ENCODE measurements at regions not wholly inside any gene's neighbourhood (a gene's known extent, or its start where the extent isn't known, plus 50 kb on each side); places are given as distances from the start of the nearest gene placed in this dataset.

DNA sequence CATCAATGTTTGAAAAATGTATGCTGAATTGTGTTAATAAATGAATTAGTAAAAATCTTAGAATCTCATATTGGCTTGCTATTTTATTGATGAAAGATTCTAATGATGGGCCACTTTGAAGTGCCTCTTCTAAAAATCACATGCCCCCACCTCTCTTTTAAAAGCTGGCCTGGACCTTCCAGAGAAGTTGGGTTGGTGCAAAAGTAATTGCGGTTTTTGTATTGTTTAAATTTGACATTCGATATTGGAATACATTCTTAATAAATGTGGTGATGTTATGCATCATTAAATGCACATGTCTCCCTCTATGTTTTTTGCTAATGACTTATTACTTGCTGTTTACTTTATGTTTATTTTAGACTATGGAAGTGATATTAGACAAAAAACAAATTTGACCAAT lies 314.6 kb upstream of the C16orf82 start:
- DNase-seq (ENCODE audit: low read depth) = no peak
- TF ChIP-seq, protein P1, sequence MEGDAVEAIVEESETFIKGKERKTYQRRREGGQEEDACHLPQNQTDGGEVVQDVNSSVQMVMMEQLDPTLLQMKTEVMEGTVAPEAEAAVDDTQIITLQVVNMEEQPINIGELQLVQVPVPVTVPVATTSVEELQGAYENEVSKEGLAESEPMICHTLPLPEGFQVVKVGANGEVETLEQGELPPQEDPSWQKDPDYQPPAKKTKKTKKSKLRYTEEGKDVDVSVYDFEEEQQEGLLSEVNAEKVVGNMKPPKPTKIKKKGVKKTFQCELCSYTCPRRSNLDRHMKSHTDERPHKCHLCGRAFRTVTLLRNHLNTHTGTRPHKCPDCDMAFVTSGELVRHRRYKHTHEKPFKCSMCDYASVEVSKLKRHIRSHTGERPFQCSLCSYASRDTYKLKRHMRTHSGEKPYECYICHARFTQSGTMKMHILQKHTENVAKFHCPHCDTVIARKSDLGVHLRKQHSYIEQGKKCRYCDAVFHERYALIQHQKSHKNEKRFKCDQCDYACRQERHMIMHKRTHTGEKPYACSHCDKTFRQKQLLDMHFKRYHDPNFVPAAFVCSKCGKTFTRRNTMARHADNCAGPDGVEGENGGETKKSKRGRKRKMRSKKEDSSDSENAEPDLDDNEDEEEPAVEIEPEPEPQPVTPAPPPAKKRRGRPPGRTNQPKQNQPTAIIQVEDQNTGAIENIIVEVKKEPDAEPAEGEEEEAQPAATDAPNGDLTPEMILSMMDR (IDR thresholded peaks at IDR 0.05; ENCODE audit: control insufficient read depth, extremely low read depth, insufficient read depth) = no peak
- H3K4me3 ChIP-seq (ENCODE audit: low read depth, low read length) = no peak overlapping the region

DNA sequence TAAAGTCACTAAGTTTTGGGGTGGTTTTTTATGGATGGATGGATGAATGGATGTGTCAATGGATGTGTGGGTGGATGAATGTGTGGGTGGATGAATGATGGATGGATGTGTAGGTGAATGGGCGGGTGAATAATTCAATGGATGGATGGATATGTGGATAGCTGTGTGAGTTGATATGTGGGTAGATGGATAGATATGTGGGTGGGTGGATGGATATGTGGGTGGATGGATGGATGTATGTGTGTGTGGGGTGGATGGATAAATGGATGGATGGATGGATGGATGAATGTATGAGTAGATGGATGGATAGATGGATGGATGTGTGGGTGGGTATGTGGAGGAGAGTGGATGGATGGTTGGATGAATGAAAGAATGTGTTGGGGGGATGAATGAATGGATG lies 310.1 kb upstream of the C16orf82 start:
- TF ChIP-seq, protein P1 (IDR thresholded peaks at IDR 0.05; ENCODE audit: control insufficient read depth, extremely low read depth, insufficient read depth) = no peak
- H3K4me3 ChIP-seq (ENCODE audit: low read depth, low read length) = no peak overlapping the region

DNA sequence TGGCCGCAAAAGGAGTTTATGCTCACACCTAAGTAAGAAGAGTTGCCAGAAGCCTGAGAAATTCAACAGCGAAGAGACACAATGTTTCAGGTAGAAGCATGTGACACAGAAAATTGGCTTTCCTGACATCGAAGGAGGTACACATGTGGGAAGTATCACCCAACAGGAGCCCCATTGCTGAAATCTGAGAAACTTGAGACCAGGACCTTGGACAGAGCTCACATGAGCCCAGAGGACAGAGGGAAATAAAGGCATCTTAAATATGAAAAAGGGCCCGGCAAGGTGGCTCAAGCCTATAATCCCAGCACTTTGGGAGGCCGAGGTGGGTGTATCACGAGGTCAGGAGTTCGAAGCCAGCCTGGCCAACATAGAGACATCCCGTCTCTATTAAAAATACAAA lies 304.1 kb upstream of the C16orf82 start:
- H3K4me3 ChIP-seq (ENCODE audit: low read depth, low read length) = no peak overlapping the region
- TF ChIP-seq, protein P1 (IDR thresholded peaks at IDR 0.05; ENCODE audit: control insufficient read depth, extremely low read depth, insufficient read depth) = no peak
- DNase-seq (ENCODE audit: low read depth) = no peak

More for the DNA sequence above, 310.1 kb upstream of the C16orf82 start:
- DNase-seq (ENCODE audit: low read depth) = no peak

DNA sequence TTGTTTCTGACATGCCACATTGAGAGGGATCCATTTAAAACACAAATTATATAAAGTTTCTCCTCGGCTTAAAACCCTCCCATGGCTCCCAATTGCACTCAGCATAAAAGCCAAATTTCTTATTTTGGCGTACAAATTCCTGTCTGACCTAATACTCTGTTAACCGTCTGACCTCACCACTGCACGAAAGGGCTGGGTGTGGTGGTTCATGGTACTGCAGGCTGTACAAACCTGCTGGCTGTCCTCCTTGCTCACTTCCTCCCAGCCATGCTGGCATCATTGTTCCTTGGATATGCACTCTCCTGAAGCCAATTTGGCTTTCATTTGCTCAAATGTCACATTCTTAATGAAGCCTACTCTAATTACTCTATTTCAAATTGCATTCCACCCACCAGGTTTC lies 301.6 kb upstream of the C16orf82 start:
- no peak overlapping the region for H3K4me3 ChIP-seq (ENCODE audit: low read depth, low read length)
- no peak for DNase-seq (ENCODE audit: low read depth)
- TF ChIP-seq, protein P1 (IDR thresholded peaks at IDR 0.05; ENCODE audit: control insufficient read depth, extremely low read depth, insufficient read depth) = no peak

DNA sequence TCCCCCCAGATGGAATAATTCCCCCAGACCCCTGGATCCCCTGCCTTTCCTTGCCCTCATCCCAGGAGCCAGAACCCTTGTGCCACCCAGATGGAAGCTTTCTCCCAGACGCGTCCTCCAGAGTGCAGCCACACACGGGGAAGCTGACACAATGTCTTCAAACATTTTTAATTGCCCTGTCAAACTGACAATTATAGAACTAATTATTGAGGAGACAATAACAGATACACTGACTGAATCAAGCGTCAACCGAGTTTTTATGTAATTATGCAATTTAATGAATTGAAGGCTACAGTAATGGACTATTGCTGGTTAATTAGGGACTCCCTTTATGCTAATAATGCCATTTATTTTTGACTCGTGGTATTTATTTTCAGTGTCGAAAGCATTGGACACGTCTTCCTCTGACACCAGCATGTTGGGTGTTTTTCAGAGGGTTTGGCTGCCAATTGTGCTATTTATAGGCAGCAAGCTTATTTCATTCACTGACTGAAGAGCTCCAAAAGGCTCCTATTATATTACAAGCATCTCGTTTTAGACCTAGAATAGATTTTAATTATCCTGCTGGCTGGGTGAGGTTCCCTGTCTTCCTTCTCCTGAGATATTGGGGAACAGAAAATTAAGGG lies 298.2 kb upstream of the C16orf82 start:
- H3K4me3 ChIP-seq (ENCODE audit: low read depth, low read length) = no peak overlapping the region
- TF ChIP-seq, protein P1 (IDR thresholded peaks at IDR 0.05; ENCODE audit: control insufficient read depth, extremely low read depth, insufficient read depth) = no peak
- DNase-seq (ENCODE audit: low read depth) = no peak

DNA sequence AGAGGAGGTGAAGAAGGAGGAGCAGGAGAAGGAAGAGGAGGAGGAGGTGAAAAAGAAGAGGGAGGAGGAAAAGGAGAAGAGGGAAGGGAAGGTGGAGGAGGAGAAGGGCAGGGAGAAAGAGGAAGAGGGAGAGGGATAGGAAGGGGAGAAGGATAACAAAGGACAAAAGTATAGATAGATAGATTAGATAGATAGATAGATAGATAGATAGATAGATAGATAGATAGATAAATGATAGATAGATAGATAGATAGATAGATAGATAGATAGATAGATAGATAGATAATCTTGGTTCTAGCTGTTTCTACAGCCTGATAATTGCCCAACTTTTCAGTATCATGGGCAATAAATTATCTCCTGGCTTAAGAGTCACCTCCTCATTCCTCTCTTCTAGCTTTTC lies 296.2 kb upstream of the C16orf82 start:
- H3K4me3 ChIP-seq (ENCODE audit: low read depth, low read length) = no peak overlapping the region
- TF ChIP-seq, protein P1 (IDR thresholded peaks at IDR 0.05; ENCODE audit: control insufficient read depth, extremely low read depth, insufficient read depth) = no peak
- DNase-seq (ENCODE audit: low read depth) = no peak

DNA sequence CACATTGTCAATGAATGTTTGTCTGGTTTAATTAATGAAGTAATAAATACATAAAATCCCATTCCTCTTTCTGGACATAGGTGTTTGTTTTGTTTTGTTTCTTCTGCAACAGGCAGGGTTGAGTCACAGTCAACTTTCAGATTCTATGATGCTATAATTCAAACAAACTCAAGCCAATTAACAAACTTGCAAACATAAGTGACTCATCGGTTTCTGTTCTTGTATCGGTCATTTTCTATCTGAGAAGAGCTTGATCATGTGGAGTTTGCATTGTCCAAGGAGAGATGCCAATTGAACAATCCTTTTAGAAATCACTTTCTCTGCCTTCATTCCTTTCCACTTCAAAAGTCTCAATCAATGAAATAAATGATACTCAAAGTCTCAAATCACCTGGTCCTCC lies 294.2 kb upstream of the C16orf82 start:
- DNase-seq (ENCODE audit: low read depth) = no peak
- TF ChIP-seq, protein P1 (IDR thresholded peaks at IDR 0.05; ENCODE audit: control insufficient read depth, extremely low read depth, insufficient read depth) = no peak
- H3K4me3 ChIP-seq (ENCODE audit: low read depth, low read length) = no peak overlapping the region
